ENCODE measurements at regions not wholly inside any gene's neighbourhood (a gene's known extent, or its start where the extent isn't known, plus 50 kb on each side); places are given as distances from the start of the nearest gene placed in this dataset.

GRCh38 chr18:1495387-1495786 lies 590.7 kb downstream of the ADCYAP1 start:
- no peak overlapping the region for H3K4me3 ChIP-seq (ENCODE audit: low read length)
- no peak for DNase-seq (ENCODE audit: low read depth)
- TF ChIP-seq CTCF (conservative IDR thresholded peaks at IDR 0.05; ENCODE audit: low read length): no peak

GRCh38 chr18:1496096-1496495 lies 591.4 kb downstream of the ADCYAP1 start:
- TF ChIP-seq CTCF (conservative IDR thresholded peaks at IDR 0.05; ENCODE audit: low read length): no peak
- no peak for DNase-seq (ENCODE audit: low read depth)
- no peak overlapping the region for H3K4me3 ChIP-seq (ENCODE audit: low read length)

- no peak for DNase-seq (ENCODE audit: low read depth)
- H3K4me3 ChIP-seq (ENCODE audit: low read length): no peak overlapping the region
- no peak for TF ChIP-seq CTCF (conservative IDR thresholded peaks at IDR 0.05; ENCODE audit: low read length)
Measured at GRCh38 chr18:1498216-1498615, 593.5 kb downstream of the ADCYAP1 start.

GRCh38 chr18:1499265-1499664 lies 594.6 kb downstream of the ADCYAP1 start:
- TF ChIP-seq CTCF (conservative IDR thresholded peaks at IDR 0.05; ENCODE audit: low read length): no peak
- no peak for DNase-seq (ENCODE audit: low read depth)
- H3K4me3 ChIP-seq (ENCODE audit: low read length): no peak overlapping the region

GRCh38 chr18:1503847-1504246 lies 599.2 kb downstream of the ADCYAP1 start:
- TF ChIP-seq CTCF (conservative IDR thresholded peaks at IDR 0.05; ENCODE audit: low read length): no peak
- H3K4me3 ChIP-seq (ENCODE audit: low read length): no peak overlapping the region
- DNase-seq (ENCODE audit: low read depth): no peak

GRCh38 chr18:1505856-1506255 lies 601.2 kb downstream of the ADCYAP1 start:
- no peak for TF ChIP-seq CTCF (conservative IDR thresholded peaks at IDR 0.05; ENCODE audit: low read length)
- no peak for DNase-seq (ENCODE audit: low read depth)
- H3K4me3 ChIP-seq (ENCODE audit: low read length): no peak overlapping the region

GRCh38 chr18:1510542-1511179 lies 606.0 kb downstream of the ADCYAP1 start:
- no peak overlapping the region for H3K4me3 ChIP-seq (ENCODE audit: low read length)
- no peak for DNase-seq (ENCODE audit: low read depth)
- TF ChIP-seq CTCF (conservative IDR thresholded peaks at IDR 0.05; ENCODE audit: low read length): no peak

All from AG10803 (cell line).